B cell (primary cell): ENCODE measurements at regions not wholly inside any gene's neighbourhood (a gene's known extent, or its start where the extent isn't known, plus 50 kb on each side); places are given as distances from the start of the nearest gene placed in this dataset.

ENCODE experiments used
- ATAC-seq: fragments of 200-7000 bp; cut with Tn5 transposase; one replicate; pipeline ENCODE4 v1.10.0; 2021; ENCODE audit warnings: low read depth, mild to moderate bottlenecking, moderate number of reproducible peaks, moderate library complexity
- CTCF ChIA-PET: fragments of 350-600 bp; sonication (Branson Sonifier 250); formaldehyde crosslinking; loops from one replicate; lab custom pipeline; 2021; ENCODE audit warnings: antibody characterized with exemption, inconsistent platforms; lab: Charles Lee
- POLR2A ChIA-PET: fragments of 350-600 bp; sonication (Branson Sonifier 250); formaldehyde crosslinking; loops from one replicate; lab custom pipeline; 2021; ENCODE audit warnings: antibody characterized with exemption; lab: Charles Lee
- DNase-seq: peaks from one replicate; pipeline ENCODE4 v3.0.0; 2013
- H2AFZ ChIP-seq: 2 replicates; pipeline ENCODE4 v1.6.1; 2012; ENCODE audit warnings: mild to moderate bottlenecking, low read depth, low read length; ENCODE audit not compliant: insufficient read depth, poor library complexity, severe bottlenecking
- H3K27ac ChIP-seq, 2 donors: 1 replicate in 1 of 2; 2 replicates in 1 of 2; pipeline ENCODE4 v1.5.1; 2012 to 2013; ENCODE audit warnings: low read length in 2 of 2, mild to moderate bottlenecking in 2 of 2, moderate library complexity in 1 of 2
- H3K27me3 ChIP-seq, 4 experiments: fragments of 200-600 bp in 1 of 4; sonication (generic) in 1 of 4; replicated peaks in 1 of 4; 1 replicate in 2 of 4; 2 replicates in 2 of 4; pipeline versions ENCODE4 v1.6.1 to v1.7.0; 2013 to 2016; ENCODE audit warnings: low read length in 3 of 4, mild to moderate bottlenecking in 2 of 4, mixed read lengths in 1 of 4, moderate library complexity in 1 of 4; ENCODE audit not compliant: insufficient read depth in 4 of 4, control insufficient read depth in 3 of 4; ENCODE audit errors: control extremely low read depth in 1 of 4
- H3K36me3 ChIP-seq, 2 experiments: replicated peaks in 1 of 2; 1 replicate in 1 of 2; 2 replicates in 1 of 2; pipeline versions ENCODE4 v1.6.1 to v1.7.1; 2013; ENCODE audit warnings: low read length in 1 of 2; ENCODE audit not compliant: insufficient read depth in 2 of 2, control insufficient read depth in 1 of 2; ENCODE audit errors: control extremely low read depth in 1 of 2, extremely low read depth in 1 of 2
- H3K4me1 ChIP-seq, 2 donors: fragments of 200-600 bp in 1 of 2; sonication (generic) in 1 of 2; 1 replicate in 1 of 2; 2 replicates in 1 of 2; pipeline versions ENCODE4 v1.5.1 to v1.6.1; 2013 to 2017; ENCODE audit warnings: low read length in 2 of 2; ENCODE audit not compliant: control insufficient read depth in 2 of 2, insufficient read depth in 2 of 2
- H3K4me2 ChIP-seq: replicated peaks from 2 replicates; pipeline ENCODE3; 2012; ENCODE audit warnings: mild to moderate bottlenecking, low read depth, low read length; ENCODE audit not compliant: poor library complexity, severe bottlenecking
- H3K4me3 ChIP-seq, 5 experiments: fragments of 200-600 bp in 1 of 5; sonication (generic) in 1 of 5; 1 replicate in 3 of 5; 2 replicates in 2 of 5; pipeline versions ENCODE4 v1.5.1 to v1.7.0; 2011 to 2016; ENCODE audit warnings: low read length in 4 of 5, mild to moderate bottlenecking in 4 of 5, low read depth in 2 of 5, control low read depth in 1 of 5, moderate library complexity in 1 of 5; ENCODE audit not compliant: insufficient read depth in 1 of 5; ENCODE audit errors: control extremely low read depth in 1 of 5, extremely low read depth in 1 of 5
- H3K79me2 ChIP-seq: fragments of 200-600 bp; sonication (generic); one replicate; pipeline ENCODE4 v1.6.0; 2016; ENCODE audit warnings: low read length; ENCODE audit not compliant: control insufficient read depth, insufficient read depth
- H3K9ac ChIP-seq: fragments of 200-600 bp; sonication (generic); 2 replicates; pipeline ENCODE4 v1.6.1; 2017; ENCODE audit warnings: mild to moderate bottlenecking, low read length, moderate library complexity
- H3K9me3 ChIP-seq, 3 donors: one replicate each; pipeline versions ENCODE4 v1.6.1 to v1.7.1; 2013; ENCODE audit warnings: low read length in 2 of 3; ENCODE audit not compliant: control insufficient read depth in 2 of 3, insufficient read depth in 1 of 3; ENCODE audit errors: control extremely low read depth in 1 of 3
- H4K20me1 ChIP-seq: 2 replicates; pipeline ENCODE4 v1.6.0; 2012; ENCODE audit warnings: mild to moderate bottlenecking, low read length; ENCODE audit not compliant: insufficient read depth, control insufficient read depth, poor library complexity, severe bottlenecking
- H3K27ac Mint-ChIP-seq: one replicate; pipeline ENCODE4 v1.8.0; 2021; ENCODE audit warnings: mixed read lengths
- H3K27me3 Mint-ChIP-seq: one replicate; pipeline ENCODE4 v1.8.0; 2021; ENCODE audit warnings: mixed read lengths
- H3K4me1 Mint-ChIP-seq: one replicate; pipeline ENCODE4 v1.8.0; 2021; ENCODE audit warnings: mixed read lengths
- H3K4me3 Mint-ChIP-seq: one replicate; pipeline ENCODE4 v1.8.0; 2021; ENCODE audit warnings: mixed read lengths
- H3K9me3 Mint-ChIP-seq: one replicate; pipeline ENCODE4 v1.8.0; 2022; ENCODE audit warnings: mixed read lengths; ENCODE audit not compliant: insufficient read depth
- EZH2 ChIP-seq: IDR thresholded peaks from 2 replicates; pipeline ENCODE4 v1.6.1; 2012; ENCODE audit warnings: borderline replicate concordance, low read depth, mild to moderate bottlenecking, moderate library complexity, low read length; ENCODE audit not compliant: insufficient read depth, poor library complexity, severe bottlenecking
- WGBS: methylation state at CpG from one replicate; pipeline ENCODE4 v1.1.5; 2013; ENCODE audit warnings: missing lambda C conversion rate; ENCODE audit not compliant: insufficient coverage; 5-methylcytosine and 5-hydroxymethylcytosine counted together
- intact Hi-C: fragments of 100-400 bp; cut with micrococcal nuclease; formaldehyde crosslinking; loops from one replicate; pipeline ENCODE4 v1.10.0; 2022
- TF ChIP-seq, protein P1 (sequence below): fragments of 200-600 bp; IDR thresholded peaks from one replicate; pipeline ENCODE4 v1.8.0; 2022; ENCODE audit warnings: antibody characterized with exemption, mild to moderate bottlenecking

DNA sequence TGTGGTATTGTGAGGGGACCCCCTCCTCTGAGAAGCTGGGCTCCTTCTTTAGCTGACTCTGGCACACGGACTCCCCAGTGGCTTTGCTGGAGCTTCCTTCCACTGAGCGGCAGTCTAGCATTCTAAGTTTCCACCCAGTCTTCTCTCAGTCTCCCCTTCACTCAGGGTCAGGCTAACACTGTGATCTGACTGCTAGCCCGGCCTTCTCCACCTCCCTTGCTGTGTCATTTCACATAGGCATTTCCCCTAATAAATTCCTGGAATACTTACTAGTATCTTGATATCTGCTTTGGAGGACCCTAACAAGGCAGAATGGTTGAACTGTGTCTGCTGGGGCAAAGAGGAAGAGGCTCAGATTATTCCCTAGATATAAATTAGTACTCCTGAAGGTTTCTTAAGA is 106.2 kb upstream of the THBS1 start:
- H3K4me3 Mint-ChIP-seq: no peak overlapping the region
- no peak overlapping the region for H3K9ac ChIP-seq

DNA sequence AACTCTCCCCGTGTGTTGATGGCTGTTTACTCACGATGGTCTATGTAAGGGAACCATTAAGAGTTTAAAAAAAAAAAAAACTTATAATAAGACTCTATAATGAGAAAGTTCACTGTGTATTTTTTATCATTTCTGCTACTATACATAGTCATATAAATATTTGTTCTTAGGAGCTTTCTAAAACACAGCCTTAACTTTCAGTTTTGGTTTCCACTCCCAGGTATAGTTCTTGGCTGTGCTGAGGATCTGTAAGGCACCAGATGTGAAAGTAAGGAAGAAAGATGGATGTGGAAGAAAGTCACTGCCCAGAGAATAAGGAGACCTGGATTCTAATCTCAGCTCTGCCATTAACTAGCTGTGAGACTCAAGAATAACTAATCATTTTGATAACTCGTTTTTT is 101.9 kb upstream of the THBS1 start:
- H3K27me3 ChIP-seq: no peaks in the 10 kb centered on the region
- H3K27ac ChIP-seq: no peak overlapping the region
- no peaks in the 10 kb centered on the region for H3K9me3 ChIP-seq
- no peak for DNase-seq
- no peaks in the 10 kb centered on the region for H3K79me2 ChIP-seq
- POLR2A ChIA-PET: no interaction called here
- WGBS: no CpG with 5 or more reads among the region's 3 CpGs
- H3K4me1 Mint-ChIP-seq: no peaks in the 10 kb centered on the region
- no peak overlapping the region for H3K27ac Mint-ChIP-seq
- H3K27me3 Mint-ChIP-seq: peaks cover 5% of the 10 kb centered on the region
- intact Hi-C loops: no loop called here
- H3K9me3 Mint-ChIP-seq: no peaks in the 10 kb centered on the region
- no peak overlapping the region for H3K4me3 ChIP-seq
- no peak overlapping the region for H3K9ac ChIP-seq
- no peaks in the 10 kb centered on the region for H4K20me1 ChIP-seq
- TF ChIP-seq EZH2: no peak
- TF ChIP-seq, protein P1, sequence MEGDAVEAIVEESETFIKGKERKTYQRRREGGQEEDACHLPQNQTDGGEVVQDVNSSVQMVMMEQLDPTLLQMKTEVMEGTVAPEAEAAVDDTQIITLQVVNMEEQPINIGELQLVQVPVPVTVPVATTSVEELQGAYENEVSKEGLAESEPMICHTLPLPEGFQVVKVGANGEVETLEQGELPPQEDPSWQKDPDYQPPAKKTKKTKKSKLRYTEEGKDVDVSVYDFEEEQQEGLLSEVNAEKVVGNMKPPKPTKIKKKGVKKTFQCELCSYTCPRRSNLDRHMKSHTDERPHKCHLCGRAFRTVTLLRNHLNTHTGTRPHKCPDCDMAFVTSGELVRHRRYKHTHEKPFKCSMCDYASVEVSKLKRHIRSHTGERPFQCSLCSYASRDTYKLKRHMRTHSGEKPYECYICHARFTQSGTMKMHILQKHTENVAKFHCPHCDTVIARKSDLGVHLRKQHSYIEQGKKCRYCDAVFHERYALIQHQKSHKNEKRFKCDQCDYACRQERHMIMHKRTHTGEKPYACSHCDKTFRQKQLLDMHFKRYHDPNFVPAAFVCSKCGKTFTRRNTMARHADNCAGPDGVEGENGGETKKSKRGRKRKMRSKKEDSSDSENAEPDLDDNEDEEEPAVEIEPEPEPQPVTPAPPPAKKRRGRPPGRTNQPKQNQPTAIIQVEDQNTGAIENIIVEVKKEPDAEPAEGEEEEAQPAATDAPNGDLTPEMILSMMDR: no peak
- CTCF ChIA-PET: no interaction called here
- H3K36me3 ChIP-seq: no peaks in the 10 kb centered on the region
- no peak overlapping the region for H3K4me2 ChIP-seq
- no peak for ATAC-seq
- H2AFZ ChIP-seq: no peak overlapping the region
- no peak overlapping the region for H3K4me3 Mint-ChIP-seq
- no peaks in the 10 kb centered on the region for H3K4me1 ChIP-seq

More for the DNA sequence above, 106.2 kb upstream of the THBS1 start:
- Mint-ChIP-seq H3K27ac (no peak overlapping the region), H3K27me3 (peaks cover 5% of the 10 kb centered on the region), H3K4me1 (no peaks in the 10 kb centered on the region), H3K9me3 (no peaks in the 10 kb centered on the region)
- intact Hi-C loops: no loop called here
- no peak for TF ChIP-seq EZH2
- TF ChIP-seq, protein P1: no peak
- Histone ChIP-seq H3K4me3 (no peak overlapping the region), H3K27me3 (no peaks in the 10 kb centered on the region), H3K9me3 (no peaks in the 10 kb centered on the region), H3K27ac (no peak overlapping the region), H3K4me2 (no peak overlapping the region), H3K79me2 (no peaks in the 10 kb centered on the region), H3K36me3 (no peaks in the 10 kb centered on the region), H2AFZ (no peak overlapping the region), H4K20me1 (no peaks in the 10 kb centered on the region), H3K4me1 (no peaks in the 10 kb centered on the region)
- POLR2A ChIA-PET: no interaction called here
- CTCF ChIA-PET: no interaction called here
- 100% methylated on average over 1 of the region's 3 CpGs for WGBS
- ATAC-seq (no peak), DNase-seq (no peak)
